ENCODE measurements at regions not wholly inside any gene's neighbourhood (a gene's known extent, or its start where the extent isn't known, plus 50 kb on each side); places are given as distances from the start of the nearest gene placed in this dataset.

DNA sequence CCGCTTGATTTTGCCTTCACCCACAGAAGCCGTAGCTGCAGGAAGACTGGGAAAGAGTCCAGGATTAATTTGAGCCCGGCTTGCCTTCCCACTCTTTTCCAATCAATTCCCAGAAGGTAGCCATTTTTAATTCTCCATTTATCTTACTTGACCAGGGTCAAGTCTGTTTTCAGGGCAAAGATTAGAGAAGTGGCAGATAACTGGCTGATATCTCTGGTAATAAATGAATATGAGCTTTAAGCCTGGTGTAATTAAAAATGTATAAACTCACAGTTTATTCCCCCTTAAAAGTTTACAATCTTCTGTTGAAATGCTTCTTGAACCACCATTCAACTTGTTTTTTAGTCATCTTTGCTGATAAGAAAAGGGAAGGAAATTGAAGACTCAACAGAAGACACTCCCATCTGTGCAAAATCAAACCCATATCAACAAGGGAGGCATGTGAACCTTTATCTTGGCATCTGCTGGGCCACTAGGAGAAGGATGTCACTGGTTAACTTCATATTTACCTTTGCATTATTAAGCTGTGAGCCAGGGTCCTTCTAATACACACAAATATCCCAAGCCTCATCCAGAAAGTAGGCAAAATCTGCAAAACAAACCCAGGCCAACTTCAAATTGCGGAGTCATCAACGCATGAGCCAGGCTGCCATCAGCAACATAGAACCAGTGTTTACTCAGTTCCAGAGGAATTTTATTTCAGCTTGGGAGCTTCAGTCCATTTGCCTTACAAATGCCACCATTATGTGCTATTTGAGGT, 314.6 kb upstream of the MAF start:
- TF ChIP-seq POLR2A (IDR thresholded peaks at IDR 0.05), result no peak
- TF ChIP-seq, protein P1, sequence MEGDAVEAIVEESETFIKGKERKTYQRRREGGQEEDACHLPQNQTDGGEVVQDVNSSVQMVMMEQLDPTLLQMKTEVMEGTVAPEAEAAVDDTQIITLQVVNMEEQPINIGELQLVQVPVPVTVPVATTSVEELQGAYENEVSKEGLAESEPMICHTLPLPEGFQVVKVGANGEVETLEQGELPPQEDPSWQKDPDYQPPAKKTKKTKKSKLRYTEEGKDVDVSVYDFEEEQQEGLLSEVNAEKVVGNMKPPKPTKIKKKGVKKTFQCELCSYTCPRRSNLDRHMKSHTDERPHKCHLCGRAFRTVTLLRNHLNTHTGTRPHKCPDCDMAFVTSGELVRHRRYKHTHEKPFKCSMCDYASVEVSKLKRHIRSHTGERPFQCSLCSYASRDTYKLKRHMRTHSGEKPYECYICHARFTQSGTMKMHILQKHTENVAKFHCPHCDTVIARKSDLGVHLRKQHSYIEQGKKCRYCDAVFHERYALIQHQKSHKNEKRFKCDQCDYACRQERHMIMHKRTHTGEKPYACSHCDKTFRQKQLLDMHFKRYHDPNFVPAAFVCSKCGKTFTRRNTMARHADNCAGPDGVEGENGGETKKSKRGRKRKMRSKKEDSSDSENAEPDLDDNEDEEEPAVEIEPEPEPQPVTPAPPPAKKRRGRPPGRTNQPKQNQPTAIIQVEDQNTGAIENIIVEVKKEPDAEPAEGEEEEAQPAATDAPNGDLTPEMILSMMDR (IDR thresholded peaks at IDR 0.05), result no peak
- Histone ChIP-seq H3K27ac (no peak overlapping the region), H3K4me1 (peaks cover 0 to 5% (median 0%) of the 10 kb centered on the region in 4 donors), H3K36me3 (no peaks in the 10 kb centered on the region), H3K27me3 (no peaks in the 10 kb centered on the region), H3K9me3 (no peaks in the 10 kb centered on the region), H3K4me3 (no peak overlapping the region)
- ATAC-seq (peak in 1 of 4 donors; percentile 33), DNase-seq (no peak)
- intact Hi-C loops (cut with DNase I), result no loop called here
- WGBS (ENCODE audit: insufficient coverage, low coverage, low lambda C conversion rate, missing lambda C conversion rate), result 70% methylated on average over 5 of the region's 5 CpGs

DNA sequence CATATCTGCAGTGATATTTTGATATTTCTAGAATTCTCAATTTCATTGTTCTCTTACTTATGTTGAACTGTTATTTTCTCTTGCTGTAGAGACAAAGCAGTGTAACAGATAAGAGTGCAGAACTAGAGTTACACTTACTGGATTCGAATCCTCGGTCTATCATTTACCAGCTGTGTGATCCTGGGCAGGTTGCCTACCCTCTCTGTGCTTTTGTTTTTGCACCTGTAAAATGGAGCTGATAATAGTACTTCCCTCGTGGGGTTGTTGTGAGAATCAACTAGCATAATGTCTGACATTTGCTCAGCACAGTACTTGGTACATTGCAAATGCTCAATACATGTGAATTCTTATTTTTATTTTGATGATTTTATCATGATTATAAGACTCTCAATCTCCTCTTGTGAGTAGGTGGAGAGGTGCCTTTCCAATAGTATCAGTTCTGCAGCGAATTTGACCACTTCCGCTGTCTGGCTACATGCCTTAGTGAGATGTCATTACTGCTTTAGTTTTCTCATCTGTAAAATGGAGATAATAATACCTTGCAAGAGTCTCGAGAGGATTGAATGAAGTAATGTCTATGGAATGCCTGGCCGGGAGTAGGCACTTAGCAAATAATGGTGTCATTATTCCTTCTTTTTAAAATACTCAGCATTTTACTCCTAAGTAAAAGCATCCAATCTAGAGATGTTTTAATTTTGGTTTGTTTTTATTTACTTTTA, 312.2 kb upstream of the MAF start:
- Histone ChIP-seq H3K36me3 (no peaks in the 10 kb centered on the region), H3K4me1 (peaks cover 0 to 5% (median 0%) of the 10 kb centered on the region in 4 donors), H3K4me3 (no peak overlapping the region), H3K27me3 (no peaks in the 10 kb centered on the region), H3K9me3 (no peaks in the 10 kb centered on the region), H3K27ac (no peak overlapping the region)
- ATAC-seq, result no peak
- TF ChIP-seq, protein P1 (IDR thresholded peaks at IDR 0.05), result no peak
- no peak for TF ChIP-seq POLR2A (IDR thresholded peaks at IDR 0.05)
- WGBS (ENCODE audit: insufficient coverage, low coverage, low lambda C conversion rate, missing lambda C conversion rate), result 79% methylated on average over 7 of the region's 7 CpGs
- intact Hi-C loops (cut with DNase I), result no loop called here
- DNase-seq, result no peak

DNA sequence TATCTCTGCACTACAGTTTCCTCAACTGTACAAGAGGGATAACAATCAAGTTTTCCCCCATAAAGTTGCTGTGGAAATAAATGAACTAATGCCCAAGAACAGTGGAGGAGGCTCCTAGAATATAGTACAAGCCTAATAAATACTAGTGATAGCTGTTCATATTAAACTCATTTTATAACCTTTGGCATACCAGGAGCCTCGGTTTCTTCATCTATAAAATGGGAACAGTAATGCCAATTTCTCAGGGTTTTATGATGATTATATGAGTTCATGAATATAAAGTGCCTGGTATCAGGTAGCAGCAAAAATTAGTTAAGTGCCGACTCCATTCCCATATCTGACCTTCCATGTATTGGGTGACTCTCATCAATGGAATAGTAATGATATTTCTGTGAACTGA, 311.1 kb upstream of the MAF start:
- DNase-seq, result no peak
- intact Hi-C loops (cut with DNase I), result no loop called here
- WGBS (ENCODE audit: insufficient coverage, low coverage, low lambda C conversion rate, missing lambda C conversion rate), result 79% methylated on average over 2 of the region's 2 CpGs

DNA sequence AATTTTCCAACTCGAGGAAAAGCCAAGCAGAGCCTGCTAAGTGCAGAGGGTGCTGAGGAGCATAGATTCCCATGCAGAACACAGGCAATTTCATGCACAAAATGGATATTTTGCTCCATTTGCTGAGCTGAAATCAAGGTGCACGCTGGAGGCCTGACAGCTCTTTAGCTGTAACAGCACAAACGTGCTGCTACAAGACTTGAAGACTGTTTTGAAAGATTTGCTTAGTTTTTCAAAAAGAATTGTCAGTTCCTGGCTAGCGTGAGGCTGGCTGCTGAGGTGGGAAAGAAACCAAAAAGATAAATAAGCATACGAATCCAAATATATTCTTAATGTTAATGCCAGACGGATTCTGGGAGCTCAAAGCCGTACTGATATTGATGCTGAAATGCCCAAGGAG, 309.0 kb upstream of the MAF start:
- no peak for TF ChIP-seq POLR2A (IDR thresholded peaks at IDR 0.05)
- TF ChIP-seq, protein P1 (IDR thresholded peaks at IDR 0.05), result no peak
- H3K4me3 ChIP-seq, result no peak overlapping the region
- H3K27me3 ChIP-seq, result no peaks in the 10 kb centered on the region
- intact Hi-C loops (cut with DNase I), result no loop called here
- no peaks in the 10 kb centered on the region for H3K36me3 ChIP-seq
- no peak for DNase-seq
- no peaks in the 10 kb centered on the region for H3K4me1 ChIP-seq
- H3K27ac ChIP-seq, result no peak overlapping the region
- no peak for ATAC-seq
- H3K9me3 ChIP-seq, result no peaks in the 10 kb centered on the region
- 65% methylated on average over 6 of the region's 7 CpGs for WGBS (ENCODE audit: insufficient coverage, low coverage, low lambda C conversion rate, missing lambda C conversion rate)

More for the DNA sequence above, 311.1 kb upstream of the MAF start:
- TF ChIP-seq POLR2A (IDR thresholded peaks at IDR 0.05), result no peak
- TF ChIP-seq, protein P1 (IDR thresholded peaks at IDR 0.05), result no peak
- Histone ChIP-seq H3K27ac (no peak overlapping the region), H3K9me3 (no peaks in the 10 kb centered on the region), H3K4me3 (no peak overlapping the region), H3K27me3 (no peaks in the 10 kb centered on the region), H3K36me3 (no peaks in the 10 kb centered on the region), H3K4me1 (peaks cover 0 to 5% (median 0%) of the 10 kb centered on the region in 4 donors)
- no peak for ATAC-seq

Measured in right lobe of liver (tissue), 6 donors.